Nephron progenitor cell (in vitro differentiated cells): ENCODE measurements at regions not wholly inside any gene's neighbourhood (a gene's known extent, or its start where the extent isn't known, plus 50 kb on each side); places are given as distances from the start of the nearest gene placed in this dataset.
"Not testable (repeated sequence)": the region's sequence is repeated elsewhere in the genome, so short reads cannot be mapped to it uniquely, and the experiment has no call there.

Experiments used
- DNase-seq: peaks from one replicate; pipeline ENCODE4 v3.0.0; 2021
- H3K27ac Mint-ChIP-seq: 2 replicates; pipeline ENCODE4 v1.8.0; 2021; ENCODE audit warnings: mild to moderate bottlenecking, moderate library complexity, mixed read lengths
- H3K27me3 Mint-ChIP-seq: 2 replicates; pipeline ENCODE4 v1.8.0; 2021; ENCODE audit warnings: mild to moderate bottlenecking, low read depth, mixed read lengths; ENCODE audit not compliant: poor library complexity
- H3K36me3 Mint-ChIP-seq: 2 replicates; pipeline ENCODE4 v1.8.0; 2021; ENCODE audit warnings: low read depth, mixed read lengths
- H3K4me1 Mint-ChIP-seq: 2 replicates; pipeline ENCODE4 v1.8.0; 2021; ENCODE audit warnings: mixed read lengths
- H3K4me3 Mint-ChIP-seq: 2 replicates; pipeline ENCODE4 v1.8.0; 2021; ENCODE audit warnings: mild to moderate bottlenecking, moderate library complexity, mixed read lengths
- H3K9me3 Mint-ChIP-seq: 2 replicates; pipeline ENCODE4 v1.8.0; 2021; ENCODE audit warnings: mild to moderate bottlenecking, moderate library complexity, mixed read lengths
- CTCF ChIP-seq: fragments of 200-600 bp; sonication (generic); IDR thresholded peaks from 2 replicates; pipeline ENCODE4 v1.5.0; 2021; ENCODE audit warnings: antibody characterized with exemption

- Mint-ChIP-seq H3K27ac (no peak overlapping the region), H3K4me1 (peaks cover 36% of the 10 kb centered on the region), H3K9me3 (peaks cover 73% of the 10 kb centered on the region), H3K36me3 (peaks cover 8% of the 10 kb centered on the region), H3K27me3 (peaks cover 7% of the 10 kb centered on the region), H3K4me3 (no peak overlapping the region)
- no peak for DNase-seq
- TF ChIP-seq CTCF, result no peak
Observed at GRCh38 chrX:10697616-10698317, 77.4 kb upstream of the MID1 start.

GRCh38 chrX:10698318-10698640 lies 77.9 kb upstream of the MID1 start:
- no peak for TF ChIP-seq CTCF
- no peak for DNase-seq
- H3K27me3 Mint-ChIP-seq, result peaks cover 7% of the 10 kb centered on the region
- no peak overlapping the region for H3K4me3 Mint-ChIP-seq
- H3K4me1 Mint-ChIP-seq, result peaks cover 36% of the 10 kb centered on the region
- H3K36me3 Mint-ChIP-seq, result peaks cover 5% of the 10 kb centered on the region
- H3K27ac Mint-ChIP-seq, result no peak overlapping the region
- H3K9me3 Mint-ChIP-seq, result peaks cover 69% of the 10 kb centered on the region

- Mint-ChIP-seq H3K36me3 (no peaks in the 10 kb centered on the region), H3K27ac (no peak overlapping the region), H3K4me1 (peaks cover 23% of the 10 kb centered on the region)
Observed at GRCh38 chrX:10702031-10702430, 81.6 kb upstream of the MID1 start.

GRCh38 chrX:10706342-10706741 lies 86.0 kb upstream of the MID1 start:
- H3K27me3 Mint-ChIP-seq, H3K4me3 Mint-ChIP-seq, DNase-seq, H3K27ac Mint-ChIP-seq, H3K36me3 Mint-ChIP-seq: not testable (repeated sequence)
- Mint-ChIP-seq H3K9me3 (peaks cover 25% of the 10 kb centered on the region), H3K4me1 (peaks cover 32% of the 10 kb centered on the region)

More at GRCh38 chrX:10702031-10702430, 81.6 kb upstream of the MID1 start:
- Mint-ChIP-seq H3K27me3 (peaks cover 3% of the 10 kb centered on the region), H3K4me3 (no peak overlapping the region), H3K9me3 (peaks cover 51% of the 10 kb centered on the region)
- no peak for TF ChIP-seq CTCF
- no peak for DNase-seq

- Mint-ChIP-seq H3K27me3 (no peaks in the 10 kb centered on the region), H3K4me3 (no peak overlapping the region), H3K4me1 (peaks cover 32% of the 10 kb centered on the region), H3K36me3 (no peaks in the 10 kb centered on the region), H3K9me3 (peaks cover 21% of the 10 kb centered on the region), H3K27ac (no peak overlapping the region)
- no peak for DNase-seq
- no peak for TF ChIP-seq CTCF
Observed at GRCh38 chrX:10707773-10708172, 87.4 kb upstream of the MID1 start.

GRCh38 chrX:10709276-10709675 lies 88.9 kb upstream of the MID1 start:
- TF ChIP-seq CTCF, result no peak
- no peaks in the 10 kb centered on the region for H3K27me3 Mint-ChIP-seq
- peaks cover 23% of the 10 kb centered on the region for H3K9me3 Mint-ChIP-seq

More at GRCh38 chrX:10709276-10709675, 88.9 kb upstream of the MID1 start:
- Mint-ChIP-seq H3K27ac (no peak overlapping the region), H3K36me3 (peaks cover 6% of the 10 kb centered on the region), H3K4me3 (no peak overlapping the region), H3K4me1 (peaks cover 29% of the 10 kb centered on the region)
- no peak for DNase-seq
